LNCaP clone FGC (cell line): ENCODE measurements at regions not wholly inside any gene's neighbourhood (a gene's known extent, or its start where the extent isn't known, plus 50 kb on each side); places are given as distances from the start of the nearest gene placed in this dataset.

Source experiments
- DNase-seq: peaks from one replicate; pipeline ENCODE4 v3.0.0-alpha.2; 2011; ENCODE audit warnings: low read depth
- H3K4me3 ChIP-seq: 2 replicates; pipeline ENCODE4 v1.5.1; 2011; ENCODE audit warnings: mild to moderate bottlenecking, low read depth, low read length, control low read depth
- TF ChIP-seq, protein P1 (sequence below): IDR thresholded peaks from 2 replicates; pipeline ENCODE4 v1.5.1; 2012; ENCODE audit warnings: mild to moderate bottlenecking; ENCODE audit not compliant: control insufficient read depth, insufficient read depth; ENCODE audit errors: extremely low read depth

DNA sequence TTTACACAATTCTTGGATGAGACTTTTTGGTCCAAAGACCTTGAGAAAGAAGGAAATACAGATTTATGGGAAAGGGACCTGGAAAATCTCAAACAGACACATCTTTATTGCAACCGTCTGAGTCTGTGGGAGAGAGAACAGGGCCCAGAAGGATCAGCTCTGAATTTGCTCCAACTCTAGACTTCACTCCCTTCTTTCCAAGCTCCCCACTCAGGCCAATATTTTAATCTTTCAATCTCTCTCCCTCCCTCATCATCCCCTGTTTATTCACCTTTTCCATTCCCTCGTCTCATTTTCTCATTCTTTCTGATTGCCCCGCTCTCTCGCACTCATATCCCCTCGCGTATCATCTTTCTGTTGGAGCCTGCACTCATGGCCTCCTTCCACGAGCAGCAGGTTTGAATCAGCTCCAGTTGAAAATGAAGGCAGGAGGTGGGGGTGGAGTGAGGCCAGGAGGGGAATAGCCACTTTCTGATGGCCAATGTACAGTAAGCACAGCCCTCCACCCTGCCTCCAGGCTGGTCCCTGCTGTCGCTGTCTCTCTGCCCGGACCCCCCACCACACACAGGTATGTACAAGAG lies 63.6 kb upstream of the BOC start:
- TF ChIP-seq, protein P1, sequence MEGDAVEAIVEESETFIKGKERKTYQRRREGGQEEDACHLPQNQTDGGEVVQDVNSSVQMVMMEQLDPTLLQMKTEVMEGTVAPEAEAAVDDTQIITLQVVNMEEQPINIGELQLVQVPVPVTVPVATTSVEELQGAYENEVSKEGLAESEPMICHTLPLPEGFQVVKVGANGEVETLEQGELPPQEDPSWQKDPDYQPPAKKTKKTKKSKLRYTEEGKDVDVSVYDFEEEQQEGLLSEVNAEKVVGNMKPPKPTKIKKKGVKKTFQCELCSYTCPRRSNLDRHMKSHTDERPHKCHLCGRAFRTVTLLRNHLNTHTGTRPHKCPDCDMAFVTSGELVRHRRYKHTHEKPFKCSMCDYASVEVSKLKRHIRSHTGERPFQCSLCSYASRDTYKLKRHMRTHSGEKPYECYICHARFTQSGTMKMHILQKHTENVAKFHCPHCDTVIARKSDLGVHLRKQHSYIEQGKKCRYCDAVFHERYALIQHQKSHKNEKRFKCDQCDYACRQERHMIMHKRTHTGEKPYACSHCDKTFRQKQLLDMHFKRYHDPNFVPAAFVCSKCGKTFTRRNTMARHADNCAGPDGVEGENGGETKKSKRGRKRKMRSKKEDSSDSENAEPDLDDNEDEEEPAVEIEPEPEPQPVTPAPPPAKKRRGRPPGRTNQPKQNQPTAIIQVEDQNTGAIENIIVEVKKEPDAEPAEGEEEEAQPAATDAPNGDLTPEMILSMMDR: no peak
- DNase-seq: no peak
- H3K4me3 ChIP-seq: no peak overlapping the region

DNA sequence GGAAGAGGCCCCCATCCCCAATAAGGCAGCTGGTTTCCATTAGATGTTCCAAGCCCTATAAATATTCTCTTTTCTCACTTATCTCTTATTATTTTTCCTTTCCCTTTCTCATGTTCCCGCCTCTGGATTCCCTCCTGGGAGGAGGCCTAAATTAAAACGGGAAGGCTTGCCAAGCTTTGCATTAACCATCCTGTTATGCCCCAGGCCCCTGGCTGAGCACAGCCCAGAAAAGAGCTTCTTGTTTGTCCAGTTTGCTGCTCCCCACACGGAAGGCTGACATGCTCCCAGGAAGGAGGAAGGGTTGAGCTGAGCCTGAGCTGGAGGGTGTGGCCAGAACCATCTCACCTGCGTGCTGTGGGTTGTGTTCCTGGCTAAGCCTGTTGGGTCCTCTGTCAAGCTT lies 63.1 kb upstream of the BOC start:
- TF ChIP-seq, protein P1: no peak
- DNase-seq: peak; percentile 55
- no peak overlapping the region for H3K4me3 ChIP-seq

DNA sequence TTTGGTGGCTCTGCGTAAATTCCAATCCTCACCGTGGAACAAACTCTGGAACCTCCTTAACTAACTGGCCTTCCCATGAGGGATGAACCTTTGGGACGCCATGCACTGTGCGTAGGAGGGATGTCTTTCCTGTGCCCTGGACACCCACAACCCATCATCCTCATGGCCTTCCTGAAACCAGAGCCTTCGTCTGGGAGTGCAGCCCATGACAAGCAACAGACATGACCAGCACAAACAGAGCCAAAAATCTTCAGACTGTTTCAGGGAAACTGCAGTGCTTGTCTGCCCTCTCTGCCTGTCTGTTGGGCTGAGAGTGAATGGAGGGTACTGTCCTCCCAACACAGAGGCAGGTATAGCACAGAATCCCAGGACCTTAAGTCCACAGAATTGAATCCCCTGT lies 61.1 kb upstream of the BOC start:
- no peak for DNase-seq
- no peak overlapping the region for H3K4me3 ChIP-seq
- TF ChIP-seq, protein P1: no peak

DNA sequence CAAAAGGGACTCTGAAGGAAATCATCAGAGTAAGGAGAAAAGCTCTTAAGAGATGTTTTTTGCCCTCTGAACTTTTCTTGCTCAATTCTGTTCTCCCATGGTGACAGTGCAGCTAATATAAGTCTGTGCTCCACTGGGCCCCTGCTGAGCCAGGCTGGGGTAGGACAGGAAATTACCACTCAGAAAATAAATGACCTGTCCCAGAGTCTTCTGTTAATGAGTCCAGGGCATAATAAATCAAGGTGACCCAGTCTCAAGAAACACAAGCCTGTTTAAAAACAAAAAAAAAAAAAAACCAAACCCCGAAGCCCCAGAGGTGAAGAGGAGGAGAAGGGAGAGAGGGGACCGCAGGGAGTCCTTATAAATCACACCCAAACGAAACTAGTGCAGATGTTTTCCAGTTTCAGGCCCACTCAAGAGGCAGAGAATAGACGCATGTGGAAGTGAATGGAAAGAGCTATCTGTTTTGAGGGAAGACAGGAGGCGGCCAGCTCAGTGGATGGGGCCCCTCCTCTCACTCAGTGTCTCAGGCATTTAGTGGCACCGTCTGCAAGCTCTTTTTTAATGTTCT lies 59.8 kb upstream of the BOC start:
- no peak overlapping the region for H3K4me3 ChIP-seq
- TF ChIP-seq, protein P1: no peak
- no peak for DNase-seq

DNA sequence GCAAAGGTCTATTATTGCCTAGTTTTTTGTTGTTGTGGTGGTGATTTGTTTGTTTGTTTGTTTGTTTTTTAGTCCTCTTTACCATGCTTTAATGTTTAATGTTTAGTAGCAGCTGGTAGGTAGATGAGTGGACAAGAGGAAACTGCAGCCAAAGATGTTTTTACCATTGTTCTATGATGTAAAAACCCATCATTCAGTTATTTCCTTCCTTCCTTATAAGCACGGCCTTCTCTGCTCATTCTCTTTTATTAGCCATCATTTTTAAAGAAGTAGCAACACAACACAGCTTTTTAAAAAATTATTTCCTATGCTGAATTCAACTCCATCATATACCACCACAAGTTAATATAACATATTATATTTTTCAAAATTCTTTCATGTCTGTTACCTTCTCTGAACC lies 58.5 kb upstream of the BOC start:
- TF ChIP-seq, protein P1: no peak
- H3K4me3 ChIP-seq: no peak overlapping the region
- no peak for DNase-seq

DNA sequence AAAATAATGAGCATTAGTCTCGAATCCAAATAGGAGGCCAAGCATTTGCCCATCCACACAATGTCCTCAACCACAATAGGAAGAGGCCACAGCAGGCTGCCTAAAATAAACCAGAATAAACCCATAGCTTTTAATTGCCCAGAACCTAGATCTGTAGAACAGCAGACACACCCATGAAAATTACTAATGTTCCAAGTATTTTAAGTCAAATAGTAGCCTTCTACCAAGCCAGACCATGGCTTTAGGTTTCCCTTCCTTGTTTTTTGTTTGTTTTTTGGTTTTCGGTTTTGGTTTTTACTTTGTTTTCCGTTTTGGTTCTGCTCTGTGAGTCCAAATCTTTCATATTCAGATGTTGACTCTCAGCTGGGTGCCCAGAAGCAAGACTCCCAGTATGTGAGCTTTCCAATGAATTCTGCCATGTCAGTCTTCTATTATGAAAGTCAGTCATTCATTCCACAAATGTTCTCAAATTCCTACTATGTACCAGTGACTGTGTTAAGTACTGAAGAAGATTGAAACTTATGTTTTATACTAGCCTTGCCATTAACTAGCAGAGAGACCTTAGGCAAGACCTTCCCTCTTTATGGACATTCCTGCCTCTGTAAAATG lies 57.8 kb upstream of the BOC start:
- TF ChIP-seq, protein P1: no peak
- DNase-seq: no peak

DNA sequence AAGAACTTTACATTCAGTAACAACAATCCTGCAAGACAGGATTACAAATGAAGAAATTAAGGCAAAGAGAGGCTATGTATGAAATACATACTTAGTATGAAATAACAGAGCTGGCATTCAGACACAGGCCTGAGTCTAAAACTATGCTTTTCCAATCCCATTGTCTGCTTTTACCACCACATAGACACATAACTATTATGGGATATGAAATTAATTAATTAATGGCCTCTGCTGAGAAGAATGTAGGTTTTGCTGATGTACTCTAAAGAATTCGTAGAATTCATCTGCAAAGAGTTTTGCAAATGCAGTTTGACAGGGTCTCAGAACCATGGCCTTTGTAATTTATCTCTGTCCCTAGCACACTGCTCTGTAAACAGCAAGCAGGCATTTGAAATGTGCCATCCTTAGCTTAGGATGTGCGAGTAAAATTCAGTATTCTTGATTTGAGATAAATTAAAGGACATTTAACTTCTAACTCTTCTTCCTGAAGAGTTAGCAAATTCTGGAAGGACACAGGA lies 54.5 kb upstream of the BOC start:
- TF ChIP-seq, protein P1: no peak
- no peak for DNase-seq
- H3K4me3 ChIP-seq: no peak overlapping the region

More for the DNA sequence above, 57.8 kb upstream of the BOC start:
- no peak overlapping the region for H3K4me3 ChIP-seq
